ENCODE measurements at regions not wholly inside any gene's neighbourhood (a gene's known extent, or its start where the extent isn't known, plus 50 kb on each side); places are given as distances from the start of the nearest gene placed in this dataset.

DNA sequence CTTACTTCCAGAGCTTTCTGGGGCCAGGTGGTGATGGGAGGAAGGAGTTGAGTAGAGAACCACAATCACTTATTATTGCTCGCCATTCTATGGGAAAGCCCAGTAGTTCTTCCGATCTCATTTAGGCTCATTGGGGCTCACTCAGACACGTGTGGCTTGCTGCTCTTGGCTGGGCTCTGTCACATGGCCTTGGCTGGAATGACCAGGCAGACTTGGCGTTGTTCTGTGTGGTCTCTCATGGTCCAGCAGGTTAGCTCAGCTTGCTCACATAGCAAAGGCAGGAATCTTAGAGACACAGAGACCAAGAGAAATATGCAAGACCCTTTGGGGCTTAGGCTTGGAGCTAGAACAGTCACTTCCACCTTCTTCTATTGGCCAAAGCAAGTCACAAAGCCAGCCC, 261.2 kb downstream of the LOXHD1 start:
- DNase-seq (ENCODE audit: low spot score) (no peak), ATAC-seq (no peak)
- Mint-ChIP-seq H3K27ac (no peak overlapping the region), H3K36me3 (no peaks in the 10 kb centered on the region), H3K4me3 (no peak overlapping the region), H3K4me1 (no peaks in the 10 kb centered on the region), H3K9me3 (no peaks in the 10 kb centered on the region), H3K27me3 (ENCODE audit: low read depth) (no peaks in the 10 kb centered on the region)
- ChIA-PET POLR2A (no interaction called here), CTCF (interaction anchor here (0.8 to 4.9 kb wide), 4 partner anchors 24 to 262 kb away, joined by 3 to 31 read pairs (median 6); no protein-coding TSS in a partner anchor)
- no peak for TF ChIP-seq TEAD4 (CRISPR knock-in tag; IDR thresholded peaks at IDR 0.05)
- no peak for TF ChIP-seq FOXP1 (CRISPR knock-in tag; IDR thresholded peaks at IDR 0.05; ENCODE audit: borderline replicate concordance)
- TF ChIP-seq PREB (CRISPR knock-in tag; IDR thresholded peaks at IDR 0.05; ENCODE audit: borderline replicate concordance) = no peak
- TF ChIP-seq NR3C1 (CRISPR knock-in tag; conservative IDR thresholded peaks at IDR 0.05; ENCODE audit: low read depth) = no peak
- TF ChIP-seq ZNF219 (CRISPR knock-in tag; IDR thresholded peaks at IDR 0.05; ENCODE audit: borderline replicate concordance) = no peak

GRCh38 chr18:46397174-46397573, 259.8 kb downstream of the LOXHD1 start:
- ChIA-PET POLR2A (no interaction called here), CTCF (interaction anchor here (4.9 kb wide), 1 partner anchor 121 kb away, joined by 31 read pairs; no protein-coding TSS in a partner anchor)
- Mint-ChIP-seq H3K4me3 (no peak overlapping the region), H3K27me3 (ENCODE audit: low read depth) (no peaks in the 10 kb centered on the region), H3K9me3 (no peaks in the 10 kb centered on the region), H3K4me1 (no peaks in the 10 kb centered on the region), H3K36me3 (no peaks in the 10 kb centered on the region), H3K27ac (no peak overlapping the region)
- DNase-seq (ENCODE audit: low spot score) (no peak), ATAC-seq (no peak)
- TF ChIP-seq, protein P1, sequence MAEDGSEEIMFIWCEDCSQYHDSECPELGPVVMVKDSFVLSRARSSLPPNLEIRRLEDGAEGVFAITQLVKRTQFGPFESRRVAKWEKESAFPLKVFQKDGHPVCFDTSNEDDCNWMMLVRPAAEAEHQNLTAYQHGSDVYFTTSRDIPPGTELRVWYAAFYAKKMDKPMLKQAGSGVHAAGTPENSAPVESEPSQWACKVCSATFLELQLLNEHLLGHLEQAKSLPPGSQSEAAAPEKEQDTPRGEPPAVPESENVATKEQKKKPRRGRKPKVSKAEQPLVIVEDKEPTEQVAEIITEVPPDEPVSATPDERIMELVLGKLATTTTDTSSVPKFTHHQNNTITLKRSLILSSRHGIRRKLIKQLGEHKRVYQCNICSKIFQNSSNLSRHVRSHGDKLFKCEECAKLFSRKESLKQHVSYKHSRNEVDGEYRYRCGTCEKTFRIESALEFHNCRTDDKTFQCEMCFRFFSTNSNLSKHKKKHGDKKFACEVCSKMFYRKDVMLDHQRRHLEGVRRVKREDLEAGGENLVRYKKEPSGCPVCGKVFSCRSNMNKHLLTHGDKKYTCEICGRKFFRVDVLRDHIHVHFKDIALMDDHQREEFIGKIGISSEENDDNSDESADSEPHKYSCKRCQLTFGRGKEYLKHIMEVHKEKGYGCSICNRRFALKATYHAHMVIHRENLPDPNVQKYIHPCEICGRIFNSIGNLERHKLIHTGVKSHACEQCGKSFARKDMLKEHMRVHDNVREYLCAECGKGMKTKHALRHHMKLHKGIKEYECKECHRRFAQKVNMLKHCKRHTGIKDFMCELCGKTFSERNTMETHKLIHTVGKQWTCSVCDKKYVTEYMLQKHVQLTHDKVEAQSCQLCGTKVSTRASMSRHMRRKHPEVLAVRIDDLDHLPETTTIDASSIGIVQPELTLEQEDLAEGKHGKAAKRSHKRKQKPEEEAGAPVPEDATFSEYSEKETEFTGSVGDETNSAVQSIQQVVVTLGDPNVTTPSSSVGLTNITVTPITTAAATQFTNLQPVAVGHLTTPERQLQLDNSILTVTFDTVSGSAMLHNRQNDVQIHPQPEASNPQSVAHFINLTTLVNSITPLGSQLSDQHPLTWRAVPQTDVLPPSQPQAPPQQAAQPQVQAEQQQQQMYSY (CRISPR knock-in tag; IDR thresholded peaks at IDR 0.05) = no peak
- TF ChIP-seq ETV6 (CRISPR knock-in tag; IDR thresholded peaks at IDR 0.05) = no peak
- no peak for TF ChIP-seq GRHL2 (CRISPR knock-in tag; IDR thresholded peaks at IDR 0.05; ENCODE audit: insufficient replicate concordance, severe bottlenecking)
- TF ChIP-seq ATF1 (CRISPR knock-in tag; IDR thresholded peaks at IDR 0.05) = no peak

GRCh38 chr18:46398005-46398404, 259.0 kb downstream of the LOXHD1 start:
- Mint-ChIP-seq H3K4me1 (no peaks in the 10 kb centered on the region), H3K27me3 (ENCODE audit: low read depth) (no peaks in the 10 kb centered on the region), H3K36me3 (no peaks in the 10 kb centered on the region), H3K9me3 (no peaks in the 10 kb centered on the region), H3K27ac (no peak overlapping the region; the same call in 1 of the 2 replicates), H3K4me3 (no peak overlapping the region)
- POLR2A ChIA-PET = no interaction called here
- no peak for DNase-seq (ENCODE audit: low spot score)
- ATAC-seq = no peak
- CTCF ChIA-PET = no interaction called here
- no peak for TF ChIP-seq IRF1 (CRISPR knock-in tag; IDR thresholded peaks at IDR 0.05)
- TF ChIP-seq, protein P2, sequence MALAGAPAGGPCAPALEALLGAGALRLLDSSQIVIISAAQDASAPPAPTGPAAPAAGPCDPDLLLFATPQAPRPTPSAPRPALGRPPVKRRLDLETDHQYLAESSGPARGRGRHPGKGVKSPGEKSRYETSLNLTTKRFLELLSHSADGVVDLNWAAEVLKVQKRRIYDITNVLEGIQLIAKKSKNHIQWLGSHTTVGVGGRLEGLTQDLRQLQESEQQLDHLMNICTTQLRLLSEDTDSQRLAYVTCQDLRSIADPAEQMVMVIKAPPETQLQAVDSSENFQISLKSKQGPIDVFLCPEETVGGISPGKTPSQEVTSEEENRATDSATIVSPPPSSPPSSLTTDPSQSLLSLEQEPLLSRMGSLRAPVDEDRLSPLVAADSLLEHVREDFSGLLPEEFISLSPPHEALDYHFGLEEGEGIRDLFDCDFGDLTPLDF (CRISPR knock-in tag; IDR thresholded peaks at IDR 0.05) = no peak
- TF ChIP-seq GRHL2 (CRISPR knock-in tag; IDR thresholded peaks at IDR 0.05; ENCODE audit: insufficient replicate concordance, severe bottlenecking) = no peak
- TF ChIP-seq JAZF1 (CRISPR knock-in tag; IDR thresholded peaks at IDR 0.05) = no peak
- TF ChIP-seq RORB (CRISPR knock-in tag; IDR thresholded peaks at IDR 0.05) = no peak
- TF ChIP-seq NR2C2 (CRISPR knock-in tag; IDR thresholded peaks at IDR 0.05) = no peak
- TF ChIP-seq, protein P3, sequence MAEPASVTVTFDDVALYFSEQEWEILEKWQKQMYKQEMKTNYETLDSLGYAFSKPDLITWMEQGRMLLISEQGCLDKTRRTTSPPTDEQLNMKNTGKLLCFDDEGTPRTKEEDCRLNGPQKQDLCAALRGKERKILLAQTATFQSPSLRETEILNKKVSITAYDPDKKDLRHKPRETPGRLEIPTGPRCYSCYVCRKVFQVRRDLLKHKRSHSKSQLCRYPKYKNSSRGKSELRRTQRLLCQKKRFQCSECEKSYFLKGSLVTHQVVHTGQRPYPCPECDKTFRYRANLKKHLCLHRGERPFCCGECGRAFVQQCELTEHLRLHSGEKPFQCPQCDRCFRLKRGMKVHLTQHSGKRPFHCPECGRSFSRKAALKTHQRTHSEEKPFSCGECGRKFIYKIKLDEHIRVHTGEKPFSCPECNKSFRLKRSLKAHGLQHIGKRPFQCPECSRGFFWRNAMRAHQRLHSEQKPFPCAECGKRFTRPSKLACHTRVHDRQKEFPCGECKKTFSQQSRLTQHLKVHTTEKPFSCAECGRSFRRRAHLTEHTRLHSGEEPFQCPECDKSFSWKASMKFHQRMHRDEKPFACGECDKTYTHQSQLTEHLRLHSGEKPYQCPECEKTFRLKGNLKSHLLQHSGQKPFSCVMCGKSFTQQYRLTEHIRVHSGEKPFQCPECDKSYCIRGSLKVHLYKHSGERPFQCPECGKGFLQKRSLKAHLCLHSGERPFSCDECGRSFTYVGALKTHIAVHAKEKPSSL (CRISPR knock-in tag; conservative IDR thresholded peaks at IDR 0.05) = no peak
- no peak for TF ChIP-seq TEAD4 (CRISPR knock-in tag; IDR thresholded peaks at IDR 0.05)
- TF ChIP-seq NR1H2 (CRISPR knock-in tag; IDR thresholded peaks at IDR 0.05) = no peak
- no peak for TF ChIP-seq ESRRA (CRISPR knock-in tag; IDR thresholded peaks at IDR 0.05; ENCODE audit: borderline replicate concordance)
- no peak for TF ChIP-seq ZNF138 (CRISPR knock-in tag; conservative IDR thresholded peaks at IDR 0.05)
- TF ChIP-seq, protein P4, sequence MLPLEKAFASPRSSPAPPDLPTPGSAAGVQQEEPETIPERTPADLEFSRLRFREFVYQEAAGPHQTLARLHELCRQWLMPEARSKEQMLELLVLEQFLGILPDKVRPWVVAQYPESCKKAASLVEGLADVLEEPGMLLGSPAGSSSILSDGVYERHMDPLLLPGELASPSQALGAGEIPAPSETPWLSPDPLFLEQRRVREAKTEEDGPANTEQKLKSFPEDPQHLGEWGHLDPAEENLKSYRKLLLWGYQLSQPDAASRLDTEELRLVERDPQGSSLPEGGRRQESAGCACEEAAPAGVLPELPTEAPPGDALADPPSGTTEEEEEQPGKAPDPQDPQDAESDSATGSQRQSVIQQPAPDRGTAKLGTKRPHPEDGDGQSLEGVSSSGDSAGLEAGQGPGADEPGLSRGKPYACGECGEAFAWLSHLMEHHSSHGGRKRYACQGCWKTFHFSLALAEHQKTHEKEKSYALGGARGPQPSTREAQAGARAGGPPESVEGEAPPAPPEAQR (CRISPR knock-in tag; IDR thresholded peaks at IDR 0.05) = no peak
